ENCODE measurements at regions not wholly inside any gene's neighbourhood (a gene's known extent, or its start where the extent isn't known, plus 50 kb on each side); places are given as distances from the start of the nearest gene placed in this dataset.
"Not testable (repeated sequence)": the region's sequence is repeated elsewhere in the genome, so short reads cannot be mapped to it uniquely, and the experiment has no call there.

- no peak for DNase-seq
These were observed 1966.1 kb downstream of the PCDH9 start for GRCh38 chr13:65264066-65264465.

- DNase-seq = no peak
These were observed 1968.9 kb downstream of the PCDH9 start for GRCh38 chr13:65260946-65261891.

GRCh38 chr13:65240773-65241172 lies 1989.4 kb downstream of the PCDH9 start:
- no peak for DNase-seq

- no peak for DNase-seq
These were observed 1993.2 kb downstream of the PCDH9 start for GRCh38 chr13:65236841-65237418.

- no peak for DNase-seq
These were observed 2012.6 kb downstream of the PCDH9 start for GRCh38 chr13:65217471-65217995.

GRCh38 chr13:65202845-65203244 lies 2027.3 kb downstream of the PCDH9 start:
- DNase-seq = not testable (repeated sequence)

- no peak for DNase-seq
These were observed 2041.4 kb downstream of the PCDH9 start for GRCh38 chr13:65188721-65189120.

- DNase-seq = no peak
These were observed 2062.1 kb downstream of the PCDH9 start for GRCh38 chr13:65168026-65168425.

- no peak for DNase-seq
These were observed 2063.5 kb downstream of the PCDH9 start for GRCh38 chr13:65166675-65167074.

GRCh38 chr13:65159803-65160202 lies 2070.3 kb downstream of the PCDH9 start:
- no peak for DNase-seq

GRCh38 chr13:65155861-65156260 lies 2074.3 kb downstream of the PCDH9 start:
- DNase-seq = no peak

- no peak for DNase-seq
These were observed 2075.3 kb downstream of the PCDH9 start for GRCh38 chr13:65154661-65155447.

- no peak for DNase-seq
These were observed 2080.4 kb downstream of the PCDH9 start for GRCh38 chr13:65149687-65150086.

- DNase-seq = no peak
These were observed 2086.2 kb downstream of the PCDH9 start for GRCh38 chr13:65143920-65144319.

GRCh38 chr13:65133094-65133493 lies 2097.0 kb downstream of the PCDH9 start:
- no peak for DNase-seq

- DNase-seq = no peak
These were observed 2104.9 kb downstream of the PCDH9 start for GRCh38 chr13:65125236-65125635.

- DNase-seq = no peak
These were observed 2117.6 kb downstream of the PCDH9 start for GRCh38 chr13:65112531-65112941.

GRCh38 chr13:65112123-65112522 lies 2118.0 kb downstream of the PCDH9 start:
- no peak for DNase-seq

GRCh38 chr13:65111223-65111622 lies 2118.9 kb downstream of the PCDH9 start:
- no peak for DNase-seq

- not testable (repeated sequence) for DNase-seq
These were observed 2125.7 kb downstream of the PCDH9 start for GRCh38 chr13:65104436-65104835.

GRCh38 chr13:65103351-65103750 lies 2126.8 kb downstream of the PCDH9 start:
- DNase-seq = no peak

- no peak for DNase-seq
These were observed 2134.7 kb downstream of the PCDH9 start for GRCh38 chr13:65095161-65096082.

Measured in activated CD8-positive, alpha-beta memory T cell treated with anti-CD3 and anti-CD28 coated beads, Interleukin-2, amount 50 U/mL, for 4 hours (primary cell).